Spleen (tissue), 3 donors: ENCODE measurements at regions not wholly inside any gene's neighbourhood (a gene's known extent, or its start where the extent isn't known, plus 50 kb on each side); places are given as distances from the start of the nearest gene placed in this dataset.

Source experiments
- POLR2A ChIP-seq, 3 donors: fragments of 450-650 bp; IDR thresholded peaks; one replicate each; pipeline ENCODE4 v1.5.1; 2017; ENCODE audit warnings: antibody characterized with exemption in 3 of 3, mild to moderate bottlenecking in 1 of 3
- POLR2AphosphoS5 ChIP-seq, 3 donors: sonication (generic); formaldehyde crosslinking; IDR thresholded peaks; one replicate each; pipeline ENCODE4 v1.5.1; 2017; ENCODE audit warnings: antibody characterized with exemption in 3 of 3

- TF ChIP-seq POLR2A (IDR thresholded peaks at IDR 0.05): no peak
- no peak for TF ChIP-seq POLR2AphosphoS5 (IDR thresholded peaks at IDR 0.05)
Measured at GRCh38 chr16:86068722-86069121, 169.8 kb downstream of the IRF8 start.
